ENCODE measurements at regions not wholly inside any gene's neighbourhood (a gene's known extent, or its start where the extent isn't known, plus 50 kb on each side); places are given as distances from the start of the nearest gene placed in this dataset.

DNA sequence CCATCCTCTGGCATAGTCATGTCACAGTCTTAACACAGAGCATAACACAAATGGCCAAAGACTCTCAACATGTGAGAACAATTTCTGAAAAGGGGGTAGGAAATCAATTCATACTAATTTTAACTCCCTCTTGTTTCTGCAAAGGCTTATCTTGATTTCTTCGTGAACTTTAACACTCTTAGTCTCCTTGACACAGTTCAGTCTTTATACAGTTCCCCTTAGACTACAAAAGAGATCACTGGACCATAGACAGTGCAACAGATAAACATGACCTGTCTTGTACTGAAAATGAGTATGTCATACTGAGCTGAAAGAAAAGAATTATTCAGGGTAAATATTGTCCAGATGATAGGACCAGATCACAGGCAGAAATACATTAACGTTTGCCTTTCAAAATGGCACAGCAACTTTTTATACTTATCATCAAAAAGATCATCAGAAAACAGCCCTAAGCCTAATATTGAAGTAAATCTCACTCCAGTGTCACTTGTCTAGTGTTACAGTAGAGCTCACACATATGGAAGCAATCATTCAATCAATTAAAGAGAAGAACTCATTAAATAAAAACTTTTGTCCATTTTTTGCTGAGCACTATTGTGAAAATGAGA is 56.4 kb upstream of the VRK2 start:
- no peaks in the 10 kb centered on the region for H3K36me3 ChIP-seq (ENCODE audit: low read length)
- TF ChIP-seq EZH2phosphoT487 (conservative IDR thresholded peaks at IDR 0.05; ENCODE audit: low read length), result no peak
- TF ChIP-seq, protein P1, sequence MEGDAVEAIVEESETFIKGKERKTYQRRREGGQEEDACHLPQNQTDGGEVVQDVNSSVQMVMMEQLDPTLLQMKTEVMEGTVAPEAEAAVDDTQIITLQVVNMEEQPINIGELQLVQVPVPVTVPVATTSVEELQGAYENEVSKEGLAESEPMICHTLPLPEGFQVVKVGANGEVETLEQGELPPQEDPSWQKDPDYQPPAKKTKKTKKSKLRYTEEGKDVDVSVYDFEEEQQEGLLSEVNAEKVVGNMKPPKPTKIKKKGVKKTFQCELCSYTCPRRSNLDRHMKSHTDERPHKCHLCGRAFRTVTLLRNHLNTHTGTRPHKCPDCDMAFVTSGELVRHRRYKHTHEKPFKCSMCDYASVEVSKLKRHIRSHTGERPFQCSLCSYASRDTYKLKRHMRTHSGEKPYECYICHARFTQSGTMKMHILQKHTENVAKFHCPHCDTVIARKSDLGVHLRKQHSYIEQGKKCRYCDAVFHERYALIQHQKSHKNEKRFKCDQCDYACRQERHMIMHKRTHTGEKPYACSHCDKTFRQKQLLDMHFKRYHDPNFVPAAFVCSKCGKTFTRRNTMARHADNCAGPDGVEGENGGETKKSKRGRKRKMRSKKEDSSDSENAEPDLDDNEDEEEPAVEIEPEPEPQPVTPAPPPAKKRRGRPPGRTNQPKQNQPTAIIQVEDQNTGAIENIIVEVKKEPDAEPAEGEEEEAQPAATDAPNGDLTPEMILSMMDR (IDR thresholded peaks at IDR 0.05; ENCODE audit: insufficient read depth, low read length, poor library complexity, severe bottlenecking), result no peak
- no peaks in the 10 kb centered on the region for H3K79me2 ChIP-seq (ENCODE audit: insufficient read depth, low read length)
- no peaks in the 10 kb centered on the region for H4K20me1 ChIP-seq (ENCODE audit: low read depth, low read length)
- no peaks in the 10 kb centered on the region for H3F3A ChIP-seq (ENCODE audit: insufficient read depth)
- H2AFZ ChIP-seq (ENCODE audit: low read depth, low read length, severe bottlenecking), result no peak overlapping the region
- no peaks in the 10 kb centered on the region for H3K9me2 ChIP-seq (replicated peaks; ENCODE audit: insufficient read depth, low read length)
- no peak overlapping the region for H3K9ac ChIP-seq (ENCODE audit: low read length)
- no peak overlapping the region for H3K27ac ChIP-seq (ENCODE audit: low read depth, low read length)
- no peak overlapping the region for H3K4me2 ChIP-seq (ENCODE audit: low read depth, low read length, poor library complexity, severe bottlenecking)
- H3K4me3 ChIP-seq (ENCODE audit: insufficient read depth, low read length, poor library complexity, severe bottlenecking), result no peak overlapping the region
- no peaks in the 10 kb centered on the region for H3K27me3 ChIP-seq (ENCODE audit: low read length)
- H3K9me3 ChIP-seq (ENCODE audit: insufficient read depth, low read length), result no peaks in the 10 kb centered on the region

Data from SU-DHL-6 (cell line).